GM06990 (cell line): ENCODE measurements at regions not wholly inside any gene's neighbourhood (a gene's known extent, or its start where the extent isn't known, plus 50 kb on each side); places are given as distances from the start of the nearest gene placed in this dataset.
A peak's percentile ranks its signal among the peaks of the same experiment; 100 is the strongest.
"Not testable (repeated sequence)": the region's sequence is repeated elsewhere in the genome, so short reads cannot be mapped to it uniquely, and the experiment has no call there.

ENCODE experiments used
- DNase-seq: peaks from one replicate; pipeline ENCODE4 v3.0.0-alpha.2; 2011; ENCODE audit not compliant: insufficient read length; ENCODE audit errors: extremely low read depth
- H3K27me3 ChIP-seq: replicated peaks from 2 replicates; pipeline ENCODE4 v1.6.0; 2011; ENCODE audit warnings: low read length; ENCODE audit not compliant: control insufficient read depth, insufficient read depth
- H3K36me3 ChIP-seq: 2 replicates; pipeline ENCODE4 v1.5.1; 2011; ENCODE audit warnings: low read length; ENCODE audit not compliant: control insufficient read depth, insufficient read depth
- H3K4me3 ChIP-seq: replicated peaks from 2 replicates; pipeline ENCODE4 v1.5.1; 2011; ENCODE audit warnings: low read depth, mild to moderate bottlenecking, control low read depth, low read length
- CTCF ChIP-seq: IDR thresholded peaks from 2 replicates; pipeline ENCODE4 v1.5.1; 2011; ENCODE audit warnings: low read length, control low read depth, mild to moderate bottlenecking, inconsistent platforms; ENCODE audit not compliant: insufficient read depth, poor library complexity, severe bottlenecking

- DNase-seq: peak; percentile 39
- H3K27me3 ChIP-seq: no peaks in the 10 kb centered on the region
- H3K4me3 ChIP-seq: no peak overlapping the region
- no peaks in the 10 kb centered on the region for H3K36me3 ChIP-seq
- TF ChIP-seq CTCF: peak; percentile 8
These were observed 87.4 kb upstream of the LHX1 start for GRCh38 chr17:36849871-36850348.

- no peaks in the 10 kb centered on the region for H3K36me3 ChIP-seq
- no peak overlapping the region for H3K4me3 ChIP-seq
- DNase-seq: no peak
- TF ChIP-seq CTCF: no peak
- no peaks in the 10 kb centered on the region for H3K27me3 ChIP-seq
These were observed 86.5 kb upstream of the LHX1 start for GRCh38 chr17:36850790-36851189.

GRCh38 chr17:36851250-36851649, 86.0 kb upstream of the LHX1 start:
- DNase-seq: no peak

GRCh38 chr17:36852478-36852877, 84.8 kb upstream of the LHX1 start:
- H3K4me3 ChIP-seq, DNase-seq: not testable (repeated sequence)

More at GRCh38 chr17:36851250-36851649, 86.0 kb upstream of the LHX1 start:
- no peaks in the 10 kb centered on the region for H3K27me3 ChIP-seq
- no peak overlapping the region for H3K4me3 ChIP-seq
- TF ChIP-seq CTCF: no peak
- H3K36me3 ChIP-seq: no peaks in the 10 kb centered on the region

GRCh38 chr17:36854982-36855381, 82.3 kb upstream of the LHX1 start:
- Histone ChIP-seq H3K36me3 (no peaks in the 10 kb centered on the region), H3K27me3 (no peaks in the 10 kb centered on the region), H3K4me3 (no peak overlapping the region)
- no peak for TF ChIP-seq CTCF
- DNase-seq: no peak

More at GRCh38 chr17:36852478-36852877, 84.8 kb upstream of the LHX1 start:
- H3K36me3 ChIP-seq, H3K27me3 ChIP-seq: not testable (repeated sequence)

GRCh38 chr17:36855459-36855858, 81.8 kb upstream of the LHX1 start:
- Histone ChIP-seq H3K4me3 (no peak overlapping the region), H3K27me3 (no peaks in the 10 kb centered on the region), H3K36me3 (no peaks in the 10 kb centered on the region)
- no peak for DNase-seq
- peak; percentile 23 for TF ChIP-seq CTCF
